ENCODE measurements at regions not wholly inside any gene's neighbourhood (a gene's known extent, or its start where the extent isn't known, plus 50 kb on each side); places are given as distances from the start of the nearest gene placed in this dataset.

DNA sequence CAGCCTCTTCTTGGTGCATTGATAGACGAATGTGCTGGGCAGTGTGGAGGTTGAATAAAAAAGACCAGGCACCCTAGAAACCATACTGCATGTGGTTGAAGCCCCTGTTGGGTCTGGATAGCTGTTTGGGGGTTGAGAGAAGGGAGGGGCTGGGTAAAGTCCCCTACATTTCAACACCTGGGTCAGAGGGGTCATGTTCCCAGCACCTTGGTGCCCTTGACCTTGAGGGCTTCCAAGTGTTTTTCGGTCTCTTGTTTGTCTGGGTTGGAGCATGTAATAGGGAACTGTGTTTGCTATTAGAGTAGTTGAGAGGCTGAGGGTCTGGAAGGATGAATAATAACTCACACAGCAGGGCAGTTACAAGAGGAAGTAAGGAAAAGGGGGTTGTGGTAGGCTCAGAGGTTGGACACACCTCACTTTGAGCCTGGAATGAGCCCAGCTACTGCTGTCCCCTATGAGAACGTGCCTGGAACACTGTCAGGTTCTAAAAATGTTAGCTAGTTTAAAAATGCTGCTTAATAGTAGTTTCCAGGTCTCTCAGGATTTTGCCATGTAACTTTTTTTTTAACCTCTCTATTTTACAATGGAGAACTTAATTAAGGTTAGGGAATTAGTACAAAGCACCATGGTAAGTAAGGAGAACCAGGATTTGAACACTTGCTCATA is 155.2 kb upstream of the SPRY4 start:
- no peak overlapping the region for H2AFZ ChIP-seq (ENCODE audit: low read depth, low read length)
- H3K4me3 ChIP-seq (ENCODE audit: low read length): no peak overlapping the region
- H3K9me3 ChIP-seq (ENCODE audit: low read length): peaks cover 7% of the 10 kb centered on the region
- H3K79me2 ChIP-seq (replicated peaks; ENCODE audit: insufficient read depth, low read length): no peaks in the 10 kb centered on the region
- H3K27me3 ChIP-seq (ENCODE audit: insufficient read depth, low read depth, low read length): peaks cover 3% of the 10 kb centered on the region
- H4K20me1 ChIP-seq (ENCODE audit: insufficient read depth): no peaks in the 10 kb centered on the region
- no peaks in the 10 kb centered on the region for H3K9me2 ChIP-seq (ENCODE audit: insufficient read depth, low read length)
- H3K9ac ChIP-seq (ENCODE audit: low read length): no peak overlapping the region
- no peaks in the 10 kb centered on the region for H3F3A ChIP-seq (ENCODE audit: insufficient read depth, low read length, poor library complexity, severe bottlenecking)
- no peak overlapping the region for H3K4me2 ChIP-seq (ENCODE audit: low read length)
- TF ChIP-seq, protein P1, sequence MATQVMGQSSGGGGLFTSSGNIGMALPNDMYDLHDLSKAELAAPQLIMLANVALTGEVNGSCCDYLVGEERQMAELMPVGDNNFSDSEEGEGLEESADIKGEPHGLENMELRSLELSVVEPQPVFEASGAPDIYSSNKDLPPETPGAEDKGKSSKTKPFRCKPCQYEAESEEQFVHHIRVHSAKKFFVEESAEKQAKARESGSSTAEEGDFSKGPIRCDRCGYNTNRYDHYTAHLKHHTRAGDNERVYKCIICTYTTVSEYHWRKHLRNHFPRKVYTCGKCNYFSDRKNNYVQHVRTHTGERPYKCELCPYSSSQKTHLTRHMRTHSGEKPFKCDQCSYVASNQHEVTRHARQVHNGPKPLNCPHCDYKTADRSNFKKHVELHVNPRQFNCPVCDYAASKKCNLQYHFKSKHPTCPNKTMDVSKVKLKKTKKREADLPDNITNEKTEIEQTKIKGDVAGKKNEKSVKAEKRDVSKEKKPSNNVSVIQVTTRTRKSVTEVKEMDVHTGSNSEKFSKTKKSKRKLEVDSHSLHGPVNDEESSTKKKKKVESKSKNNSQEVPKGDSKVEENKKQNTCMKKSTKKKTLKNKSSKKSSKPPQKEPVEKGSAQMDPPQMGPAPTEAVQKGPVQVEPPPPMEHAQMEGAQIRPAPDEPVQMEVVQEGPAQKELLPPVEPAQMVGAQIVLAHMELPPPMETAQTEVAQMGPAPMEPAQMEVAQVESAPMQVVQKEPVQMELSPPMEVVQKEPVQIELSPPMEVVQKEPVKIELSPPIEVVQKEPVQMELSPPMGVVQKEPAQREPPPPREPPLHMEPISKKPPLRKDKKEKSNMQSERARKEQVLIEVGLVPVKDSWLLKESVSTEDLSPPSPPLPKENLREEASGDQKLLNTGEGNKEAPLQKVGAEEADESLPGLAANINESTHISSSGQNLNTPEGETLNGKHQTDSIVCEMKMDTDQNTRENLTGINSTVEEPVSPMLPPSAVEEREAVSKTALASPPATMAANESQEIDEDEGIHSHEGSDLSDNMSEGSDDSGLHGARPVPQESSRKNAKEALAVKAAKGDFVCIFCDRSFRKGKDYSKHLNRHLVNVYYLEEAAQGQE (IDR thresholded peaks at IDR 0.05; ENCODE audit: borderline replicate concordance): no peak
- TF ChIP-seq MXI1 (conservative IDR thresholded peaks at IDR 0.05; ENCODE audit: poor library complexity, severe bottlenecking): no peak
- TF ChIP-seq, protein P2, sequence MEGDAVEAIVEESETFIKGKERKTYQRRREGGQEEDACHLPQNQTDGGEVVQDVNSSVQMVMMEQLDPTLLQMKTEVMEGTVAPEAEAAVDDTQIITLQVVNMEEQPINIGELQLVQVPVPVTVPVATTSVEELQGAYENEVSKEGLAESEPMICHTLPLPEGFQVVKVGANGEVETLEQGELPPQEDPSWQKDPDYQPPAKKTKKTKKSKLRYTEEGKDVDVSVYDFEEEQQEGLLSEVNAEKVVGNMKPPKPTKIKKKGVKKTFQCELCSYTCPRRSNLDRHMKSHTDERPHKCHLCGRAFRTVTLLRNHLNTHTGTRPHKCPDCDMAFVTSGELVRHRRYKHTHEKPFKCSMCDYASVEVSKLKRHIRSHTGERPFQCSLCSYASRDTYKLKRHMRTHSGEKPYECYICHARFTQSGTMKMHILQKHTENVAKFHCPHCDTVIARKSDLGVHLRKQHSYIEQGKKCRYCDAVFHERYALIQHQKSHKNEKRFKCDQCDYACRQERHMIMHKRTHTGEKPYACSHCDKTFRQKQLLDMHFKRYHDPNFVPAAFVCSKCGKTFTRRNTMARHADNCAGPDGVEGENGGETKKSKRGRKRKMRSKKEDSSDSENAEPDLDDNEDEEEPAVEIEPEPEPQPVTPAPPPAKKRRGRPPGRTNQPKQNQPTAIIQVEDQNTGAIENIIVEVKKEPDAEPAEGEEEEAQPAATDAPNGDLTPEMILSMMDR (IDR thresholded peaks at IDR 0.05; ENCODE audit: poor library complexity, severe bottlenecking): no peak
- no peak for TF ChIP-seq EP300 (conservative IDR thresholded peaks at IDR 0.05; ENCODE audit: poor library complexity, severe bottlenecking)
- TF ChIP-seq TAF1 (IDR thresholded peaks at IDR 0.05; ENCODE audit: low read depth): no peak
- no peak for TF ChIP-seq RAD21 (conservative IDR thresholded peaks at IDR 0.05)
- TF ChIP-seq SMC3 (conservative IDR thresholded peaks at IDR 0.05; ENCODE audit: poor library complexity): no peak
- no peak for TF ChIP-seq POLR2AphosphoS5 (IDR thresholded peaks at IDR 0.05)
- TF ChIP-seq EZH2 (IDR thresholded peaks at IDR 0.05; ENCODE audit: borderline replicate concordance, insufficient read depth, low read length, poor library complexity, severe bottlenecking): no peak
- no peaks in the 10 kb centered on the region for H3K36me3 ChIP-seq (ENCODE audit: insufficient read depth, low read length)
- H3K27ac ChIP-seq (ENCODE audit: low read length): no peak overlapping the region

DNA sequence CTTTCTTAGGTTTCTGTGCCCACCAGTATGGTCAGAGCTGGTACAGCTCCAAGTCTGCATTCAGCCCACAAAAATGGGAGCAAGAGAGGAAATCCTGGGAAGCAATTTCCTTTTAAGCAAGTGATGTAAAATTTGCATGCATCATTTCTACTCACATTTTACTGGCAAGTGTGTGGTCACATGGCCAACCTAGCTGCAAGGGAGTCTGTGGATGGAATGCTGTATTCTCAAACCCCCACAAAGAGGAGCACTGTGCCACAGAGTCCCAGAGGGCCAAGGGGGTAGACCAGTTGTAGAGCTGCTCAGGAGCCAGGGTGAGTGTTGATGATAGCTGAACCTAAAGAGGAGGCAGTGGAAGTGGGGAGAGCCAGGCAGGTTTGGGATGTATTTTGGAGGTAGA is 154.3 kb upstream of the SPRY4 start:
- no peak overlapping the region for H2AFZ ChIP-seq (ENCODE audit: low read depth, low read length)
- peaks cover 3% of the 10 kb centered on the region for H3K27me3 ChIP-seq (ENCODE audit: insufficient read depth, low read depth, low read length)
- H3F3A ChIP-seq (ENCODE audit: insufficient read depth, low read length, poor library complexity, severe bottlenecking): no peaks in the 10 kb centered on the region
- no peaks in the 10 kb centered on the region for H3K79me2 ChIP-seq (replicated peaks; ENCODE audit: insufficient read depth, low read length)
- H3K4me3 ChIP-seq (ENCODE audit: low read length): no peak overlapping the region
- H3K4me2 ChIP-seq (ENCODE audit: low read length): no peak overlapping the region
- no peak overlapping the region for H3K27ac ChIP-seq (ENCODE audit: low read length)
- no peaks in the 10 kb centered on the region for H3K9me2 ChIP-seq (ENCODE audit: insufficient read depth, low read length)
- peaks cover 7% of the 10 kb centered on the region for H3K9me3 ChIP-seq (ENCODE audit: low read length)
- no peak for TF ChIP-seq POLR2AphosphoS5 (IDR thresholded peaks at IDR 0.05)
- H3K9ac ChIP-seq (ENCODE audit: low read length): no peak overlapping the region
- H3K36me3 ChIP-seq (ENCODE audit: insufficient read depth, low read length): no peaks in the 10 kb centered on the region
- no peaks in the 10 kb centered on the region for H4K20me1 ChIP-seq (ENCODE audit: insufficient read depth)

Measured in neural cell (in vitro differentiated cells).